Epithelial cell of proximal tubule (primary cell): ENCODE measurements at regions not wholly inside any gene's neighbourhood (a gene's known extent, or its start where the extent isn't known, plus 50 kb on each side); places are given as distances from the start of the nearest gene placed in this dataset.

Experiments used
- DNase-seq: peaks from one replicate; pipeline ENCODE4 v3.0.0-alpha.2; 2011; ENCODE audit warnings: low read depth
- H3K4me3 ChIP-seq: 2 replicates; pipeline ENCODE4 v1.5.1; 2011; ENCODE audit warnings: low read depth, mild to moderate bottlenecking, low read length
- TF ChIP-seq, protein P1 (sequence below): conservative IDR thresholded peaks from 2 replicates; pipeline ENCODE4 v1.5.1; 2012; ENCODE audit warnings: low read depth, mild to moderate bottlenecking, low read length

DNA sequence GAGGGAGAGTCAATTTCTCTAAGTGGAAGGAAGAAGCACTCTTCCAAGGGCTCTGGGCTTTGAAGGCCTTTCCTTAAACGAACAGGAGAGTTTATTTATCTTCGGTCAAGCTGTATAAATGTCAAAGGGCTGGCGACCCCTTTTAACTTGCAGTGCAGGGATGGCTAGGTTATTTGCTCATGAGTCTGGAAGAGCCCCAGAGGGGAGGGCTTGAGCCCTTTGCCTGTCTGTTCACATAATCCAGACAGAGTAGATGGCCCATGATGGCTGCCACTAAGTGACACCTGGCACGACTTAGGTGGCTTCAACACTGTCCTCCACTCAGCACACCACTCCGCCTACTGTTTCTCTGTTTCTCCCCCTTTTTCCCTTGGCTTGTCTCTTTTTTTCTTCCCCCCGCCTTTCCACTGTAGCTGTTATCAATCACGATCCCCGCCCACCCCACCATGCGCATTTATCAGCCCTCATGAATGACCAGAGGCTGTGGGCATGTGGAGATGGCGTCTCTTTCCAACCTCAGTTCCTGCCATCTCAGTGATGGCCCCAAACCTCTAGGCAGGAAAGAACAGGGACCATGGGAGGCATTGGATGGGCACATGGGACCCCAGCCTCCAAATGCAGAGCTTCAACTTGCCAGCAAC lies 408.7 kb upstream of the TNRC6C start:
- TF ChIP-seq, protein P1, sequence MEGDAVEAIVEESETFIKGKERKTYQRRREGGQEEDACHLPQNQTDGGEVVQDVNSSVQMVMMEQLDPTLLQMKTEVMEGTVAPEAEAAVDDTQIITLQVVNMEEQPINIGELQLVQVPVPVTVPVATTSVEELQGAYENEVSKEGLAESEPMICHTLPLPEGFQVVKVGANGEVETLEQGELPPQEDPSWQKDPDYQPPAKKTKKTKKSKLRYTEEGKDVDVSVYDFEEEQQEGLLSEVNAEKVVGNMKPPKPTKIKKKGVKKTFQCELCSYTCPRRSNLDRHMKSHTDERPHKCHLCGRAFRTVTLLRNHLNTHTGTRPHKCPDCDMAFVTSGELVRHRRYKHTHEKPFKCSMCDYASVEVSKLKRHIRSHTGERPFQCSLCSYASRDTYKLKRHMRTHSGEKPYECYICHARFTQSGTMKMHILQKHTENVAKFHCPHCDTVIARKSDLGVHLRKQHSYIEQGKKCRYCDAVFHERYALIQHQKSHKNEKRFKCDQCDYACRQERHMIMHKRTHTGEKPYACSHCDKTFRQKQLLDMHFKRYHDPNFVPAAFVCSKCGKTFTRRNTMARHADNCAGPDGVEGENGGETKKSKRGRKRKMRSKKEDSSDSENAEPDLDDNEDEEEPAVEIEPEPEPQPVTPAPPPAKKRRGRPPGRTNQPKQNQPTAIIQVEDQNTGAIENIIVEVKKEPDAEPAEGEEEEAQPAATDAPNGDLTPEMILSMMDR, result no peak
- no peak for DNase-seq
- H3K4me3 ChIP-seq, result no peak overlapping the region

DNA sequence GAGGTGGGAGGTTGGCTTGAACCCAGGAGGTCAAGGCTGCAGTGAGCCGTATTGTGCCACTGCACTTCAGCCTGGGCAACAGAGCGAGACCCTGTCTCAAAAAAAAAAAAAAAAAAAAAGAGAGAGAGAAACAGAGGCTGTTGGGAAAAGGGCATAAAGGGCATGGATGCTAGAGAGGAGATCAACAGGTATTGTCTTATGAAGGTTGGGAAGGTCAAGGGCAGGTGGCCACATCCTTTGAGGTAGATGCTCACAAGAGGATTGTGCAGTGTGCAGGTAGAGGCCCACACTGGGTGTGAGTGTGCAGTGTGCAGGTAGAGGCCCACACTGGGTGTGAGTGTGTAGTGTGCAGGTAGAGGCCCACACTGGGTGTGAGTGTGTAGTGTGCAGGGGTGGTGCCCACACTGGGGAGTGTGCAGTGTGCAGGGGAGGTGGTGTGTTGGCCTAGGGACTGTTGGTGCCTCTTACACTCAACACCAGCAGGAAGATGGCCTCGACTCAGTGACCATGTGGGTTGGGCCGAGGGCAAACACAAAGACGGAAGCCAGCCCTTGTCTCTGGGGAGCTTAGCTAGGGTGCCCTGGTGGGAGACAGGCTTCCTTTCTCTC lies 404.9 kb upstream of the TNRC6C start:
- DNase-seq, result no peak
- no peak overlapping the region for H3K4me3 ChIP-seq
- TF ChIP-seq, protein P1, result no peak

DNA sequence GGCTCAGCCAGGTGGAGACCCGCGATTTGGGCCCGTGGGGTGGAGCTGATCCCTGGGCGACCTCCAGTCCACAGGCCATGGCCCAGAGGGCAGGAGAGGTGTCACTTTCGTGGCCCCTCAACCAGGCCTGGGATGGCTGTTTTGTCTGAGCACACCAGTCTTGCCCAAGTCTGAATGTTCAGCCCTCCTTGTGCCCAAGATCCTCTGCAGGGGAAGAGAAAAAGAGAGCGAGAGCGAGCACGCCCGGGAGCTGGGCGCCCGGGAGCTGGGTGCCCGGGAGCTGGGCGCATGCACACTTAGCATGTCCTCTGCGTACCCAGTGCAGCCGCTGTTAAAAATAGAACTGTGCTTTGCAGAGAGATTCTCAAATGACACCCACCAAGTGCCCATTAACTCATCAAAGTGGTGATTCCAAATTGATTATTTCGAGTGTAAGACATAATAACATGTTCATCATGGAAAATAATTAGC lies 403.3 kb upstream of the TNRC6C start:
- H3K4me3 ChIP-seq, result no peak overlapping the region
- DNase-seq, result no peak
- TF ChIP-seq, protein P1, result no peak

DNA sequence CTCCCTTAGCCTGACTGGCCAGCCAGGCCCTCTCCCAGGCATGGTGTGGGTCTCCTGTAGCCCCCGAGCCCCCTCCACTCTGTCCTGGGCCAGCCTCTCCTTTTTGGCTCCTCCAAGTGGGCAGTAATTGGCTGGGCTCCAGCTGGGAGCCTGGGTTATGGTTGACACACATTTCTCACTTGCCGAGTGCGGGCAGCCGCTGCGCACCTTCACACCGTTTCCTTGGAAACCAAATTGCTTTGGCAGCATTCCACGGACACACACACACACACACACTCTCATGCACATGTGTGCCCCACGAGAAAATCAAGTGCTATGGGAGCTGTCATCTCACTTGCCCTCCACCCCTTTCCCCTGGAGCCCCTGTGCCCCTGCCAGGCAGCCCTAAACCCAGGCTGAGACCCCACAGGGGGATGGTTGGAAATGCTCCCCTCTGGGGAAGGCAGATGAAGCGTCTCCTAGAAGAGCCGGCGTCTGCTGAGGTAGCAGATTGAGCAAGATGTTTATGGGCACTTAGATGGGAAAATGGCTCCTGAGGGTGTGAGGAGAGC lies 402.7 kb upstream of the TNRC6C start:
- H3K4me3 ChIP-seq, result no peak overlapping the region
- DNase-seq, result peak; percentile 16
- TF ChIP-seq, protein P1, result no peak

DNA sequence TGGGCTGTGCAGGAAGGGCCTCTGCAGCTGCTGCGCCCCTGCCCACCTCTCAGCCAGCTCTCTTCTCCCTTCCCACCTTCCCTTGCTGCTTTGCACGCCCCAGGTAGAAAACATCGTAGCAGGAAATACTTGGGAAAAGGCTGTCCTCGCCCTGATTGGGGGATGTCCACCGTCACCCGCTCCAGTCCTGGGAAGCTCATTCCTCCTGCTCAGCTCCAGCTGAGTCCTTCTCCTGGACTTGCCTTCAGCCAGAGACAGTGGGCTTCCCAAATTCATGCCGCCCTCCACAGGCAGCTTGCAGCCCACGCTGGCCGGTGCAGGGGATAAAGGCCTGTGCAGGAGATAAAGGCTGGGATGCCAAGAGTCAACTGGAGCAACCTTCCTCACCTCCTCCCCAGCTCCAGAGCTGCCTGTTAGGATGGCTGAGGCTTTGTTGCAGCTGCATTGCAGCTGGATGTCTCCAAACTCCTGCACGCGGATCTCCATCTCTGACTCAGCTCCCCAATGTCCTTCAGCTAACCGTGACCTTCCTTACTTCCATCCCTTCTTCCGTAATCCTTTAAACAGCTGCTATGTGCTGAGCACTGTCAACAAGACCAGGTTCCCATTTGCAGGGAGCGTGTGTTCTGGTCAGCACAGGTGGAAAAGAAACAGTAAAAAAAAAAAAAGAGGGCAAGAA lies 402.0 kb upstream of the TNRC6C start:
- DNase-seq, result no peak
- TF ChIP-seq, protein P1, result no peak

DNA sequence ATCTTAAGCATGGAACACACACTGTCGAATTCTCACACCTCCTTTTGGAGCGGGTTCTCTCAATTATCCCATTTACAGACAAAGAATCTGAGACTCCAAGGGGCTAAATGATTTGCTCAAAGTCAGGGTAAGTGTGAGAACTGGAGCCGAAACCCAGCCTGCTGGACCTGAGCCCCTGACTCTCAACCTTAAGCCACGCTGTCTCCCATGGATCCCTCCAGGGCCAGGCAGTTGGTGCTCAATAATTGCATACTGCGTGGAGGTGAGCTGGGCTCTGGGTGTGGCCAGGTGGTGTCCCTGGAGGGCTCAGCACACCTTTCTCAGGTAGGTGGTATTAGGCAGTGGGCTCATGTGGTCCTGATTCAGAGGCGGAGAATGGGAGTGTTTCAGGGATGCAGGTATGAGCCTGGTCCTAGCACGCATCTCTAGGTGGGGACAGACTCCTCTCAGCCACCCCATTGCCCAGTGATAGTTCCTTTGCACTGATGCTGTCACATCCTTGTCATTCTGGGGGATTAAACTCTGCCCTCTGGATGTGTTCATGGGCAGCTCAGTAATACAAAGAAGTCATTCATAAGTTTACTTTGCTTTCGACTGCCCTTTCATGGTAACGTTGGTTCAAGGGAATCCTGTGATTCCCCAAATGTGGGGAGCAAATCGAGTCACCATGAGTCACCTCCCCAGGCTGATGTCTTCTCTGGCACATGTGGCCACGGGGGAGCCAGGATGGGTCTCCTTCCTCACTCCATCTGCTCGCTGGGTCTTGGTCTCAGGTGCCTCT lies 399.5 kb upstream of the TNRC6C start:
- DNase-seq, result no peak
- H3K4me3 ChIP-seq, result no peak overlapping the region
- TF ChIP-seq, protein P1, result no peak

More for the DNA sequence above, 402.0 kb upstream of the TNRC6C start:
- H3K4me3 ChIP-seq, result no peak overlapping the region
